HepG2 (cell line): ENCODE measurements at regions not wholly inside any gene's neighbourhood (a gene's known extent, or its start where the extent isn't known, plus 50 kb on each side); places are given as distances from the start of the nearest gene placed in this dataset.

Source experiments
- ATF4 ChIP-seq, 2 experiments: fragments of 450-650 bp in 1 of 2; sonication (generic) in 1 of 2; formaldehyde crosslinking; IDR thresholded peaks; 2 replicates each; pipeline versions ENCODE4 v1.5.0 to v1.8.0; 2020 to 2022; ENCODE audit warnings: mild to moderate bottlenecking in 1 of 2, missing genetic modification reagents in 1 of 2
- BHLHE40 ChIP-seq: IDR thresholded peaks from 2 replicates; pipeline ENCODE4 v1.6.1; 2011; ENCODE audit warnings: low read length, improper control_type of control experiment
- CTCF ChIP-seq: sonication (generic); formaldehyde crosslinking; IDR thresholded peaks from 2 replicates; pipeline ENCODE4 v1.5.0; 2020; ENCODE audit warnings: mild to moderate bottlenecking, missing genetic modification reagents, moderate library complexity
- EZH2 ChIP-seq: conservative IDR thresholded peaks from 2 replicates; pipeline ENCODE4 v1.6.1; 2012; ENCODE audit warnings: mild to moderate bottlenecking, low read depth, low read length, moderate library complexity
- FUBP1 ChIP-seq: sonication (generic); formaldehyde crosslinking; IDR thresholded peaks from 2 replicates; pipeline ENCODE4 v1.5.1; 2020; ENCODE audit warnings: missing genetic modification reagents, mild to moderate bottlenecking, borderline replicate concordance
- MAX ChIP-seq: IDR thresholded peaks from 2 replicates; pipeline ENCODE4 v1.6.1; 2012; ENCODE audit warnings: inconsistent platforms
- RAD21 ChIP-seq: fragments of 450-650 bp; formaldehyde crosslinking; IDR thresholded peaks from 2 replicates; pipeline ENCODE4 v1.5.0; 2020; ENCODE audit warnings: mild to moderate bottlenecking
- RXRA ChIP-seq: sonication (generic); formaldehyde crosslinking; IDR thresholded peaks from 2 replicates; pipeline ENCODE4 v1.5.1; 2020; ENCODE audit warnings: missing genetic modification reagents
- TOE1 ChIP-seq: sonication (generic); formaldehyde crosslinking; IDR thresholded peaks from 2 replicates; pipeline ENCODE4 v1.4.0; 2020; ENCODE audit warnings: mild to moderate bottlenecking, missing genetic modification reagents
- YY1 ChIP-seq: IDR thresholded peaks from 2 replicates; pipeline ENCODE4 v1.6.1; 2011; ENCODE audit warnings: low read length, low read depth, moderate library complexity, mild to moderate bottlenecking; ENCODE audit not compliant: insufficient read depth, insufficient replicate concordance
- ZNF335 ChIP-seq: sonication (generic); formaldehyde crosslinking; IDR thresholded peaks from 2 replicates; pipeline ENCODE4 v1.4.0; 2020; ENCODE audit warnings: missing genetic modification reagents
- ZNF564 ChIP-seq: sonication (generic); formaldehyde crosslinking; IDR thresholded peaks from 2 replicates; pipeline ENCODE4 v1.8.1; 2023; ENCODE audit warnings: mild to moderate bottlenecking, missing genetic modification reagents
- ZNF724P ChIP-seq: sonication (generic); formaldehyde crosslinking; IDR thresholded peaks from 2 replicates; pipeline ENCODE4 v1.8.0; 2022; ENCODE audit warnings: missing genetic modification reagents, borderline replicate concordance
- ZSCAN31 ChIP-seq: sonication (generic); formaldehyde crosslinking; IDR thresholded peaks from 2 replicates; pipeline ENCODE4 v1.5.0; 2020; ENCODE audit warnings: low read depth, mild to moderate bottlenecking, missing genetic modification reagents

- TF ChIP-seq EZH2 (no peak), ZSCAN31 (no peak), ATF4 (CRISPR knock-in tag; IDR thresholded peaks at IDR 0.05) (no peak), FUBP1 (CRISPR knock-in tag) (no peak), TOE1 (CRISPR knock-in tag) (no peak), CTCF (no peak), BHLHE40 (no peak), RXRA (CRISPR knock-in tag) (no peak), RAD21 (CRISPR knock-in tag) (no peak), ZNF564 (no peak), MAX (no peak), ZNF335 (CRISPR knock-in tag) (no peak), ZNF724P (no peak), YY1 (no peak)
Observed at GRCh38 chrX:44400161-44400560, 56.7 kb upstream of the EFHC2 start.
